Liver (tissue), 8 donors: ENCODE measurements at regions not wholly inside any gene's neighbourhood (a gene's known extent, or its start where the extent isn't known, plus 50 kb on each side); places are given as distances from the start of the nearest gene placed in this dataset.

Experiments used
- DNase-seq: peaks from one replicate; pipeline ENCODE4 v3.0.0-alpha.2; 2017; ENCODE audit warnings: low spot score
- H3K27ac ChIP-seq, 2 donors: one replicate each; pipeline ENCODE4 v1.7.0; 2013; ENCODE audit warnings: inconsistent platforms in 2 of 2, low read length in 2 of 2, control low read depth in 1 of 2, low read depth in 1 of 2, mild to moderate bottlenecking in 1 of 2
- H3K27me3 ChIP-seq, 4 donors: one replicate each; pipeline versions ENCODE4 v1.6.1 to v1.7.0; 2013; ENCODE audit warnings: low read length in 3 of 4, inconsistent platforms in 1 of 4, mild to moderate bottlenecking in 1 of 4, moderate library complexity in 1 of 4; ENCODE audit not compliant: control insufficient read depth in 4 of 4, insufficient read depth in 4 of 4
- H3K36me3 ChIP-seq, 4 donors: one replicate each; pipeline versions ENCODE4 v1.6.1 to v1.7.0; 2013; ENCODE audit warnings: low read length in 3 of 4, mild to moderate bottlenecking in 3 of 4, low read depth in 1 of 4, moderate library complexity in 1 of 4; ENCODE audit not compliant: control insufficient read depth in 4 of 4, insufficient read depth in 3 of 4
- H3K4me1 ChIP-seq, 4 donors: one replicate each; pipeline versions ENCODE4 v1.6.1 to v1.7.0; 2013; ENCODE audit warnings: low read length in 3 of 4, mild to moderate bottlenecking in 3 of 4, moderate library complexity in 1 of 4; ENCODE audit not compliant: control insufficient read depth in 4 of 4, insufficient read depth in 4 of 4
- H3K4me3 ChIP-seq, 3 donors: one replicate each; pipeline versions ENCODE4 v1.6.1 to v1.7.0; 2013; ENCODE audit warnings: low read length in 3 of 3, control low read depth in 1 of 3, low read depth in 1 of 3, mild to moderate bottlenecking in 1 of 3
- H3K9ac ChIP-seq, 2 donors: one replicate each; pipeline ENCODE4 v1.7.0; 2013; ENCODE audit warnings: low read length in 2 of 2, mild to moderate bottlenecking in 2 of 2, moderate library complexity in 2 of 2, control low read depth in 1 of 2, low read depth in 1 of 2
- H3K9me3 ChIP-seq, 4 donors: one replicate each; pipeline versions ENCODE4 v1.6.1 to v1.7.0; 2013; ENCODE audit warnings: low read length in 3 of 4; ENCODE audit not compliant: control insufficient read depth in 4 of 4
- CTCF ChIP-seq: fragments of 150-350 bp; IDR thresholded peaks from 2 replicates; pipeline ENCODE4 v1.5.1; 2017; ENCODE audit warnings: improper control_type of control experiment, low read depth, low read length; ENCODE audit not compliant: missing input control
- EGR1 ChIP-seq, 2 donors: IDR thresholded peaks; 2 replicates each; pipeline ENCODE4 v1.6.1; 2016 to 2018; ENCODE audit warnings: antibody characterized with exemption in 2 of 2, low read depth in 2 of 2
- FOXA1 ChIP-seq: IDR thresholded peaks from 2 replicates; pipeline ENCODE4 v1.6.1; 2016; ENCODE audit warnings: antibody characterized with exemption
- GABPA ChIP-seq, 2 donors: IDR thresholded peaks in 1 of 2; conservative IDR thresholded peaks in 1 of 2; 2 replicates each; pipeline ENCODE4 v1.6.1; 2016; ENCODE audit warnings: antibody characterized with exemption in 2 of 2, mild to moderate bottlenecking in 1 of 2, moderate library complexity in 1 of 2
- HNF4A ChIP-seq, 2 donors: conservative IDR thresholded peaks; 2 replicates each; pipeline ENCODE4 v1.6.1; 2016; ENCODE audit warnings: antibody characterized with exemption in 2 of 2, mild to moderate bottlenecking in 2 of 2
- JUND ChIP-seq, 2 donors: IDR thresholded peaks; 2 replicates each; pipeline ENCODE4 v1.6.1; 2016; ENCODE audit warnings: antibody characterized with exemption in 2 of 2
- MAX ChIP-seq: IDR thresholded peaks from 2 replicates; pipeline ENCODE4 v1.6.1; 2016; ENCODE audit warnings: antibody characterized with exemption
- NR2F2 ChIP-seq: IDR thresholded peaks from 2 replicates; pipeline ENCODE4 v1.6.1; 2016; ENCODE audit warnings: antibody characterized with exemption
- RXRA ChIP-seq, 2 donors: IDR thresholded peaks; 2 replicates each; pipeline ENCODE4 v1.6.1; 2017 to 2018; ENCODE audit warnings: antibody characterized with exemption in 2 of 2, mild to moderate bottlenecking in 1 of 2
- TAF1 ChIP-seq: conservative IDR thresholded peaks from 2 replicates; pipeline ENCODE4 v1.6.1; 2016; ENCODE audit warnings: antibody characterized with exemption, mild to moderate bottlenecking
- YY1 ChIP-seq: IDR thresholded peaks from 2 replicates; pipeline ENCODE4 v1.6.1; 2016; ENCODE audit warnings: antibody characterized with exemption, mild to moderate bottlenecking
- WGBS: extraction: QIAGEN DNeasy Blood & Tissue Kit; methylation state at CpG from one replicate; pipeline ENCODE4 v1.1.7; 2013; 5-methylcytosine and 5-hydroxymethylcytosine counted together
- TF ChIP-seq, protein P1 (sequence below): IDR thresholded peaks from 2 replicates; pipeline ENCODE4 v1.6.1; 2016; ENCODE audit warnings: antibody characterized with exemption
- TF ChIP-seq, protein P2 (sequence below): IDR thresholded peaks from 2 replicates; pipeline ENCODE4 v1.6.1; 2016; ENCODE audit warnings: antibody characterized with exemption
- donor health status: healthy.
- donor health status: healthy.
- donor health status: healthy.
- donor health status: healthy.
- donor health status: healthy.

DNA sequence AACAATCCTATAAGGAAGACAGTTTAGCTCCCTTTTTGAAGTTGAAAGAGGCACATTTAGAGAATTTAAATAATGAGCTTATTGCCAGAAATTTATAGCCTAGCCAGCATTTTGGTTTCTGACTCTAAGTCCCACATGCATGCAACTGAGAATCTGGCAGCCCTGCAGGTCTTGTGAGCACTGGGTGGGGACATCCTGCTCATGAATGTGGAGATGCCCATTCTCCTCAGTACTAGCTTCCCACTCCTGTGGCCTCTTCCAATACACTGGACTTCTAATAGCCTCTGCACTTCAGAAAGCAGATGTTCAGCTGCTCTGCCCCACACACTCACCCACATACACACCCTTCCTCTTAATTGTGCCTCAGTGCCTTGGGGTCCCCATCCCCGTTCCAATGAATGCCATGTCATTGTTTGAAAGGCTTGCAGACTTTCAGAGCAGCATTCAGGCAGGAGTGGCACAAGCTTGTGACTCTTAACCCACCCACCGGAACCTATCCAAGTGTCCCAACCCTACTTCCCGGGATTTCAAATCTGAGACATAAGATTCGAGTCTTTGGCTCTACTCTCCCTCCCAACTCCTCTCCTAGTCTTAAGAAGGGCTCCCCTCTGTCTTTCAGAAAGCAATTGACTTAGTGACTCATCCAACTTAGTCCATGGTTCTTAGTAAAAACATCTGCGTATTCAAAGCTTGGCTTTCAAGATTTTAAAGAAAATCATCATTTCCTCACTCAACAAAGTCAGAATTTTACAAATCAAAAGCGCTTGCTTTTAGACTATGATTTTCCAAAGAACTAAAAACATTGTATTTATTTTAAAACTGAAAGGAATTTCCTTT lies 80.0 kb upstream of the FREM2 start (continued):
- TF ChIP-seq GABPA (IDR thresholded peaks at IDR 0.05 in 1 of 2, conservative IDR thresholded peaks at IDR 0.05 in 1 of 2) (no peak), NR2F2 (no peak), TAF1 (no peak), YY1 (no peak), HNF4A (conservative IDR thresholded peaks at IDR 0.05) (no peak), JUND (IDR thresholded peaks at IDR 0.05) (no peak)

DNA sequence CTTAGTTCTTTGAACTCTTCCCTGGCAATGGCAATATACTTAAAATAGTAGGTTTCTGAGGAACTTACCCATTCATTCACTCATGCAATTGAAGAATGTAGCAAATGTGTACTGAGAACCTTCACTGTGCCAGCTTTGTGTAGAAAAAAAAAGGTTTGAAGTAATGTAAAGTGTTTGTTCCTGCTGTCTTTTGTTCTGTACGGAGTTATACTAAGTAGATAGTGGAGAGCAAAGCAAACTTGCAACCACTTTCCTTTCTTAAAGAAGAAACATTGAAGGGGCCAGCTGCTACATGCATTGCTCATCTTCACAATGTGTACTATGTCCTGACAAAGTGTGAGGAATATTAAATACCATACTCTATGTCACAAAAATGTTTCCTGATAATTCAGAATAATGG lies 68.9 kb upstream of the FREM2 start:
- no peaks in the 10 kb centered on the region for H3K27me3 ChIP-seq
- no peak for TF ChIP-seq FOXA1
- no peak for TF ChIP-seq EGR1 (IDR thresholded peaks at IDR 0.05; ENCODE audit: low read depth in 2 of 2)
- TF ChIP-seq, protein P1, sequence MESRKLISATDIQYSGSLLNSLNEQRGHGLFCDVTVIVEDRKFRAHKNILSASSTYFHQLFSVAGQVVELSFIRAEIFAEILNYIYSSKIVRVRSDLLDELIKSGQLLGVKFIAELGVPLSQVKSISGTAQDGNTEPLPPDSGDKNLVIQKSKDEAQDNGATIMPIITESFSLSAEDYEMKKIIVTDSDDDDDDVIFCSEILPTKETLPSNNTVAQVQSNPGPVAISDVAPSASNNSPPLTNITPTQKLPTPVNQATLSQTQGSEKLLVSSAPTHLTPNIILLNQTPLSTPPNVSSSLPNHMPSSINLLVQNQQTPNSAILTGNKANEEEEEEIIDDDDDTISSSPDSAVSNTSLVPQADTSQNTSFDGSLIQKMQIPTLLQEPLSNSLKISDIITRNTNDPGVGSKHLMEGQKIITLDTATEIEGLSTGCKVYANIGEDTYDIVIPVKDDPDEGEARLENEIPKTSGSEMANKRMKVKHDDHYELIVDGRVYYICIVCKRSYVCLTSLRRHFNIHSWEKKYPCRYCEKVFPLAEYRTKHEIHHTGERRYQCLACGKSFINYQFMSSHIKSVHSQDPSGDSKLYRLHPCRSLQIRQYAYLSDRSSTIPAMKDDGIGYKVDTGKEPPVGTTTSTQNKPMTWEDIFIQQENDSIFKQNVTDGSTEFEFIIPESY: no peak
- TF ChIP-seq YY1: no peak
- TF ChIP-seq TAF1: no peak
- TF ChIP-seq RXRA (IDR thresholded peaks at IDR 0.05): no peak
- no peak for TF ChIP-seq CTCF
- no peak for TF ChIP-seq JUND (IDR thresholded peaks at IDR 0.05)
- TF ChIP-seq, protein P2, sequence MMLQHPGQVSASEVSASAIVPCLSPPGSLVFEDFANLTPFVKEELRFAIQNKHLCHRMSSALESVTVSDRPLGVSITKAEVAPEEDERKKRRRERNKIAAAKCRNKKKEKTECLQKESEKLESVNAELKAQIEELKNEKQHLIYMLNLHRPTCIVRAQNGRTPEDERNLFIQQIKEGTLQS: no peak
- H3K9ac ChIP-seq: no peak overlapping the region
- no peaks in the 10 kb centered on the region for H3K9me3 ChIP-seq
- 42% methylated on average over 1 of the region's 1 CpG for WGBS
- H3K27ac ChIP-seq: no peak overlapping the region
- DNase-seq: no peak
- H3K4me1 ChIP-seq: no peaks in the 10 kb centered on the region
- no peaks in the 10 kb centered on the region for H3K36me3 ChIP-seq
- no peak overlapping the region for H3K4me3 ChIP-seq

- TF ChIP-seq MAX (no peak), GABPA (IDR thresholded peaks at IDR 0.05 in 1 of 2, conservative IDR thresholded peaks at IDR 0.05 in 1 of 2) (no peak)
- Histone ChIP-seq H3K9me3 (no peaks in the 10 kb centered on the region), H3K4me1 (no peaks in the 10 kb centered on the region), H3K27ac (no peak overlapping the region), H3K9ac (no peak overlapping the region), H3K27me3 (no peaks in the 10 kb centered on the region), H3K4me3 (no peak overlapping the region), H3K36me3 (no peaks in the 10 kb centered on the region)
- WGBS: 66% methylated on average over 3 of the region's 3 CpGs
- no peak for DNase-seq
Measured at GRCh38 chr13:38618336-38618735, 68.5 kb upstream of the FREM2 start.
